ENCODE measurements at regions not wholly inside any gene's neighbourhood (a gene's known extent, or its start where the extent isn't known, plus 50 kb on each side); places are given as distances from the start of the nearest gene placed in this dataset.

DNA sequence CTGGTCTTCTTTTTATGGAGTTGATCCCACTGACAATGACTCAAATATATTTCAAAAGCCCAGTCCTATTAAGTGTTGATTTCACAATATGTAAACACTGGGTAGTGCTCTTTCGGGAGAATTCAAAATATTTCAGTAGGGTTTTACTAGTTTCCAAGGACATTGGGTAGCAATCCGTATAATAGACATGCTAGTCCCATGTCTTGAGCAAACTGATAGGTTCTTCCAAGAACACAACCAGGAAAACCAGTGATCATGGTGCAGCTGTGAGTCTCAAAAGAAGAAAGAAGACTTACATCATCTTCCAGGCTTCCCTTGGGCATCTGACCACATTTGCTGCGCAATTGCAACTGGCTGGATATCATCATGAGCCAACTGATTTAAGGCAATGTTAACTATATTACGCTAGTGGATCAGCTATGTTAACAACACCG lies 59.3 kb upstream of the APBB1IP start:
- no peak for DNase-seq (ENCODE audit: low spot score)
- in situ Hi-C loops (cut with MboI; ENCODE audit: low pct_unique_long_range_greater_than_20kb, low sequenced_read_pairs, unreplicated experiment): no loop called here
- TF ChIP-seq, protein P1, sequence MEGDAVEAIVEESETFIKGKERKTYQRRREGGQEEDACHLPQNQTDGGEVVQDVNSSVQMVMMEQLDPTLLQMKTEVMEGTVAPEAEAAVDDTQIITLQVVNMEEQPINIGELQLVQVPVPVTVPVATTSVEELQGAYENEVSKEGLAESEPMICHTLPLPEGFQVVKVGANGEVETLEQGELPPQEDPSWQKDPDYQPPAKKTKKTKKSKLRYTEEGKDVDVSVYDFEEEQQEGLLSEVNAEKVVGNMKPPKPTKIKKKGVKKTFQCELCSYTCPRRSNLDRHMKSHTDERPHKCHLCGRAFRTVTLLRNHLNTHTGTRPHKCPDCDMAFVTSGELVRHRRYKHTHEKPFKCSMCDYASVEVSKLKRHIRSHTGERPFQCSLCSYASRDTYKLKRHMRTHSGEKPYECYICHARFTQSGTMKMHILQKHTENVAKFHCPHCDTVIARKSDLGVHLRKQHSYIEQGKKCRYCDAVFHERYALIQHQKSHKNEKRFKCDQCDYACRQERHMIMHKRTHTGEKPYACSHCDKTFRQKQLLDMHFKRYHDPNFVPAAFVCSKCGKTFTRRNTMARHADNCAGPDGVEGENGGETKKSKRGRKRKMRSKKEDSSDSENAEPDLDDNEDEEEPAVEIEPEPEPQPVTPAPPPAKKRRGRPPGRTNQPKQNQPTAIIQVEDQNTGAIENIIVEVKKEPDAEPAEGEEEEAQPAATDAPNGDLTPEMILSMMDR (IDR thresholded peaks at IDR 0.05; ENCODE audit: extremely low read depth, insufficient read depth, missing control alignments): no peak

DNA sequence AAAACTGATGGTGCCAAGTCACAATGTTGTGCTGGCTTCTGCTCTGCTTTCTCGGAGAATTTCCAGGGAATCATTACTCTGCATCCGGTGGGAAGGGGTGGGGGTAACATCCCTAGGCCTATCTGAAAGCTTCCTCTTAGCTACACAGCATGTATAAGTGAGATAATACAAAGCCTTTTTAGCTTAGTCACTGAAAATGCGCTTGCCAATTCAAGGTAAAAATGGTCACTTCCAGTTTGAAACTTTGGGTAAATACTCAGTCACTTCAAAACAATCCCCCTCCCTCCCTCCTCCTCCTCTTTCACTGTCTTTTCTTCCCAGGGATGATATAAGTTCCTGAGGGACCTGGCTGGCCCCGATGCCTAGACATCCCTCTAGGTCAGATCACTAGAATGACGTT lies 57.3 kb upstream of the APBB1IP start:
- in situ Hi-C loops (cut with MboI; ENCODE audit: low pct_unique_long_range_greater_than_20kb, low sequenced_read_pairs, unreplicated experiment): no loop called here
- DNase-seq (ENCODE audit: low spot score): no peak
- TF ChIP-seq, protein P1 (IDR thresholded peaks at IDR 0.05; ENCODE audit: extremely low read depth, insufficient read depth, missing control alignments): no peak

DNA sequence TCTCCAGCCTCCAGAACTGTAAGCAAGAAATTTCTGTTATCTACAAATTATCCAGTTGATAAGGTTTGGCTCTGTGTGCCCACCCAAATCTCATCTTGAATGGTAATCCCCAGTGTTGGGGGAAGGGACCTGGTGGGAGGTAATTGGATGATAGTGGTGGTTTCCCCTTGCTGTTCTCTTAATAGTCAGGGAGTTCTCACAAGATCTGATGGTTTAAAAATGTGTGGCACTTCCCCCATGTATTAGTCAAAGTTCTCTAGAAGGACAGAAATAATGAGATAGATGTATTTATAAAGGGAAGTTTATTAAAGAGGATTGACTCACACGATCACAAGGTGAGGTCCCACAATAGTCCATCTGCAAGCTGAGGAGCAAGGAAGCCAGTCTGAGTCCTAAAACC lies 56.2 kb upstream of the APBB1IP start:
- in situ Hi-C loops (cut with MboI; ENCODE audit: low pct_unique_long_range_greater_than_20kb, low sequenced_read_pairs, unreplicated experiment): no loop called here
- no peak for DNase-seq (ENCODE audit: low spot score)
- TF ChIP-seq, protein P1 (IDR thresholded peaks at IDR 0.05; ENCODE audit: extremely low read depth, insufficient read depth, missing control alignments): no peak

DNA sequence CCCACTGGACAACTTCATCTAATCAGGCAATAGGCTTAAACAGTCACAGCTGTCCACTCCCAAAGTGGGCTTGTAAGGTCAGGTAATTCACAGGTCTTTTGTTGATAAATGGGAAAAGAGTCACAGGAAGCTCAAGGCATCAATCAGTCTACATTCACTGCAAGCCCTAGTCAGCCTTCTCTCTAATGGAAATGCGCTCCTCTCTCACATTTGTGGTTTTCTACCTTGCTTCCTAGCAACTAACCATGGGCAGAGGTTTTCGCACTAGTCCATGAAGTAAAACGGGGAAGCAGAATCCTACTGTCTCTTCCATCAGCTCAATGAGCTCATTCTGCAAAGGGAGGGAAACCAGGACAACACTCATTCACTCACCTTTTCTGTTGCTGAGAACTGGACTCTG lies 53.5 kb upstream of the APBB1IP start:
- in situ Hi-C loops (cut with MboI; ENCODE audit: low pct_unique_long_range_greater_than_20kb, low sequenced_read_pairs, unreplicated experiment): no loop called here
- no peak for DNase-seq (ENCODE audit: low spot score)
- TF ChIP-seq, protein P1 (IDR thresholded peaks at IDR 0.05; ENCODE audit: extremely low read depth, insufficient read depth, missing control alignments): no peak

DNA sequence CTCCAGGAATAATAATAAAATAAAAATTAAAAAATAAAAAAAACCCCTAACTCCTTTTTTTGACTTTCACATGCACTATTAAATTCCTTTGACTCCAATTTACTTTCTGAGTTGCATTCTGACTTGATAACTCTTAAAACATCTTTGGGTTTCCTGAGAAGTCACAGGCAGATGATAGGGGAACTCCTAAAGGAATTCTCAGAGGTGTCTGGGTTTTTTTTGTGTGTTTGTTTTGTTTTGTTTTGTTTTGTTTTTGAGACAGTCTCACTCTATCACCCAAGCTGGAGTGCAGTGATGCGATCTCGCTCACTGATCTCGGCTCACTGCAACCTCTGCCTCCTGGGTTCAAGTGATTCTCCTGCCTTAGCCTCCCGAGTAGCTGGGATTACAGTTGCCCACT lies 52.7 kb upstream of the APBB1IP start:
- no peak for DNase-seq (ENCODE audit: low spot score)
- in situ Hi-C loops (cut with MboI; ENCODE audit: low pct_unique_long_range_greater_than_20kb, low sequenced_read_pairs, unreplicated experiment): no loop called here
- TF ChIP-seq, protein P1 (IDR thresholded peaks at IDR 0.05; ENCODE audit: extremely low read depth, insufficient read depth, missing control alignments): no peak

DNA sequence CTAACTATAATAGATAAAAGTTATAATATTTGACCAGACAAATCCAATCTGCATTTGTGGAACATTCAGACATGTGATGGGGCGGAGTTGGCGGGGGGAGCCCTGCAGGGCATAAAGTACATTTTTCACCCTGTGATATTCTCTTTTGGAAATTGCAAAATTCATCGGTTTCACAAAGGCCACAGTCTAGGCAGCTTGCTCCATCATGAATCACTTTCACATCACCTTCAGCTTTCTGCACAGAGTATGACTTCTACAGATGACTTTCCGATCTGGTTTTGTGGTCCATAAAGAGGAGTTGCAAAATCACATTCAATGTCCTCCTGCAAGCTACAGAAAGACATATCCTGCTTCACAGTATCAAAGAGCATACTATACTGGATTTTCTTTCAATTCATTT lies 51.4 kb upstream of the APBB1IP start:
- TF ChIP-seq, protein P1 (IDR thresholded peaks at IDR 0.05; ENCODE audit: extremely low read depth, insufficient read depth, missing control alignments): no peak
- in situ Hi-C loops (cut with MboI; ENCODE audit: low pct_unique_long_range_greater_than_20kb, low sequenced_read_pairs, unreplicated experiment): no loop called here
- DNase-seq (ENCODE audit: low spot score): no peak

Measured in GM13977 (cell line).